H9 (cell line): ENCODE measurements at regions not wholly inside any gene's neighbourhood (a gene's known extent, or its start where the extent isn't known, plus 50 kb on each side); places are given as distances from the start of the nearest gene placed in this dataset.

Source experiments
- DNase-seq: peaks from one replicate; pipeline ENCODE4 v3.0.0-alpha.2; 2017
- H2AFZ ChIP-seq: one replicate; pipeline ENCODE4 v1.6.1; 2013; ENCODE audit warnings: mild to moderate bottlenecking, low read length, control low read depth, moderate library complexity
- H2AK5ac ChIP-seq: 2 replicates; pipeline ENCODE4 v1.6.1; 2013; ENCODE audit warnings: low read length, control low read depth, mixed read lengths; ENCODE audit not compliant: insufficient read length
- H2BK120ac ChIP-seq: one replicate; pipeline ENCODE4 v1.6.1; 2013; ENCODE audit warnings: low read depth, mild to moderate bottlenecking, low read length, control low read depth, inconsistent platforms; ENCODE audit not compliant: poor library complexity, severe bottlenecking
- H2BK12ac ChIP-seq: 2 replicates; pipeline ENCODE4 v1.6.1; 2013; ENCODE audit warnings: low read length, control low read depth, mixed read lengths, low read depth; ENCODE audit not compliant: insufficient read length
- H2BK15ac ChIP-seq: 2 replicates; pipeline ENCODE4 v1.6.1; 2013; ENCODE audit warnings: low read depth, low read length, control low read depth
- H2BK20ac ChIP-seq: one replicate; pipeline ENCODE4 v1.6.1; 2013; ENCODE audit warnings: low read depth, mild to moderate bottlenecking, low read length, control low read depth, inconsistent platforms; ENCODE audit not compliant: poor library complexity, severe bottlenecking
- H2BK5ac ChIP-seq: 2 replicates; pipeline ENCODE4 v1.6.1; 2013; ENCODE audit warnings: low read length, control low read depth, mixed read lengths; ENCODE audit not compliant: insufficient read length
- H3K14ac ChIP-seq: 2 replicates; pipeline ENCODE4 v1.6.1; 2013; ENCODE audit warnings: low read length, control low read depth; ENCODE audit not compliant: insufficient read depth
- H3K18ac ChIP-seq: 2 replicates; pipeline ENCODE4 v1.6.1; 2013; ENCODE audit warnings: low read depth, mild to moderate bottlenecking, mixed read lengths, low read length, control low read depth; ENCODE audit not compliant: insufficient read length
- H3K23ac ChIP-seq: 2 replicates; pipeline ENCODE4 v1.6.1; 2013; ENCODE audit warnings: low read length, control low read depth, mixed read lengths, low read depth; ENCODE audit not compliant: insufficient read length
- H3K23me2 ChIP-seq: 2 replicates; pipeline ENCODE4 v1.6.1; 2013; ENCODE audit warnings: low read depth, mild to moderate bottlenecking, mixed read lengths, low read length, control low read depth; ENCODE audit not compliant: insufficient read length, poor library complexity, severe bottlenecking
- H3K27ac ChIP-seq: 2 replicates; pipeline ENCODE4 v1.5.1; 2013; ENCODE audit warnings: low read length, control low read depth, mixed read lengths, low read depth; ENCODE audit not compliant: insufficient read length
- H3K27me3 ChIP-seq: 2 replicates; pipeline ENCODE4 v1.6.1; 2013; ENCODE audit warnings: low read length, control low read depth, inconsistent platforms; ENCODE audit not compliant: insufficient read depth
- H3K4ac ChIP-seq: 2 replicates; pipeline ENCODE4 v1.6.1; 2013; ENCODE audit warnings: low read depth, mild to moderate bottlenecking, control low read depth, inconsistent platforms, low read length, moderate library complexity
- H3K4me1 ChIP-seq: 2 replicates; pipeline ENCODE4 v1.6.1; 2013; ENCODE audit warnings: low read length, control low read depth, inconsistent platforms; ENCODE audit not compliant: insufficient read depth
- H3K4me2 ChIP-seq: 2 replicates; pipeline ENCODE4 v1.6.1; 2013; ENCODE audit warnings: low read length, control low read depth, mixed read lengths; ENCODE audit not compliant: insufficient read length, insufficient read depth
- H3K56ac ChIP-seq: 2 replicates; pipeline ENCODE4 v1.6.1; 2013; ENCODE audit warnings: low read depth, mild to moderate bottlenecking, mixed read lengths, low read length, control low read depth; ENCODE audit not compliant: insufficient read length
- H3K79me1 ChIP-seq: 2 replicates; pipeline ENCODE4 v1.6.1; 2013; ENCODE audit warnings: low read depth, mild to moderate bottlenecking, moderate library complexity, low read length, control low read depth, inconsistent platforms; ENCODE audit not compliant: insufficient read depth, poor library complexity, severe bottlenecking
- H3K79me2 ChIP-seq: 2 replicates; pipeline ENCODE4 v1.6.1; 2013; ENCODE audit warnings: low read length, control low read depth, inconsistent platforms; ENCODE audit not compliant: insufficient read depth
- H3K9ac ChIP-seq: 2 replicates; pipeline ENCODE4 v1.6.1; 2013; ENCODE audit warnings: low read length, control low read depth, mixed read lengths; ENCODE audit not compliant: insufficient read length; ENCODE audit errors: extremely low read depth
- H3K9me3 ChIP-seq: one replicate; pipeline ENCODE4 v1.6.1; 2013; ENCODE audit warnings: low read depth, low read length, inconsistent platforms; ENCODE audit not compliant: control insufficient read depth
- H3T11ph ChIP-seq: one replicate; pipeline ENCODE4 v1.6.1; 2013; ENCODE audit warnings: mild to moderate bottlenecking, low read length, control low read depth, inconsistent platforms
- H4K20me1 ChIP-seq: one replicate; pipeline ENCODE4 v1.6.1; 2013; ENCODE audit not compliant: control insufficient read depth, insufficient read length, insufficient read depth
- H4K5ac ChIP-seq: 2 replicates; pipeline ENCODE4 v1.6.1; 2013; ENCODE audit warnings: low read depth, mild to moderate bottlenecking, mixed read lengths, low read length, control low read depth; ENCODE audit not compliant: insufficient read length
- H4K8ac ChIP-seq: replicated peaks from 2 replicates; pipeline ENCODE4 v1.6.1; 2013; ENCODE audit warnings: low read length, control low read depth, mixed read lengths, low read depth; ENCODE audit not compliant: insufficient read length
- H4K91ac ChIP-seq: 2 replicates; pipeline ENCODE4 v1.6.1; 2013; ENCODE audit warnings: low read depth, mild to moderate bottlenecking, moderate library complexity, mixed read lengths, low read length, control low read depth; ENCODE audit not compliant: insufficient read length
- H3K27ac Mint-ChIP-seq, 3 experiments: 2 replicates in 2 of 3; 3 replicates in 1 of 3; pipeline ENCODE4 v1.8.0; 2020 to 2021; ENCODE audit warnings: mixed read lengths in 3 of 3, mild to moderate bottlenecking in 1 of 3, moderate library complexity in 1 of 3
- H3K27me3 Mint-ChIP-seq: 2 replicates; pipeline ENCODE4 v1.8.0; 2021; ENCODE audit warnings: low read depth, mild to moderate bottlenecking, moderate library complexity, mixed read lengths
- H3K36me3 Mint-ChIP-seq, 3 experiments: 2 replicates in 2 of 3; 3 replicates in 1 of 3; pipeline ENCODE4 v1.8.0; 2020 to 2021; ENCODE audit warnings: low read depth in 3 of 3, mixed read lengths in 3 of 3; ENCODE audit not compliant: insufficient read depth in 1 of 3
- H3K4me1 Mint-ChIP-seq, 2 experiments: 2 replicates each; pipeline ENCODE4 v1.8.0; 2020; ENCODE audit warnings: mixed read lengths in 2 of 2
- H3K4me3 Mint-ChIP-seq, 2 experiments: 2 replicates in 1 of 2; 3 replicates in 1 of 2; pipeline ENCODE4 v1.8.0; 2020 to 2021; ENCODE audit warnings: mild to moderate bottlenecking in 2 of 2, mixed read lengths in 2 of 2, moderate library complexity in 1 of 2
- H3K9me3 Mint-ChIP-seq, 2 experiments: 2 replicates in 1 of 2; 3 replicates in 1 of 2; pipeline ENCODE4 v1.8.0; 2020; ENCODE audit warnings: mild to moderate bottlenecking in 2 of 2, mixed read lengths in 2 of 2, moderate library complexity in 1 of 2
- CTCF ChIP-seq: fragments of 200-600 bp; sonication (generic); conservative IDR thresholded peaks from 3 replicates; pipeline ENCODE4 v1.8.0; 2021; ENCODE audit warnings: antibody characterized with exemption, mild to moderate bottlenecking
- WGBS: extraction: QIAGEN DNeasy Blood & Tissue Kit; methylation state at CpG from one replicate; pipeline ENCODE4 v1.1.7; 2013; ENCODE audit warnings: missing lambda C conversion rate, low lambda C conversion rate, mixed read lengths; ENCODE audit not compliant: insufficient read length; ENCODE audit errors: extremely low coverage; 5-methylcytosine and 5-hydroxymethylcytosine counted together

GRCh38 chr4:158999849-159000248 lies 103.0 kb upstream of the RAPGEF2 start:
- H3K18ac ChIP-seq = no peak overlapping the region
- no peak overlapping the region for H3K23ac ChIP-seq
- no peaks in the 10 kb centered on the region for H3K79me1 ChIP-seq
- no peak overlapping the region for H3K14ac ChIP-seq
- Mint-ChIP-seq H3K27ac (no peak overlapping the region), H3K27me3 (no peaks in the 10 kb centered on the region; the same call in 1 of the 2 replicates), H3K4me1 (peaks cover 0 to 4% of the 10 kb centered on the region in 2 experiments; a peak in 2 of 4 replicates), H3K4me3 (no peak overlapping the region), H3K36me3 (no peaks in the 10 kb centered on the region), H3K9me3 (no peaks in the 10 kb centered on the region)
- no peak overlapping the region for H4K8ac ChIP-seq
- H3K23me2 ChIP-seq = no peaks in the 10 kb centered on the region
- DNase-seq = no peak
- H3K9me3 ChIP-seq = no peaks in the 10 kb centered on the region
- H2BK120ac ChIP-seq = no peak overlapping the region
- no peak overlapping the region for H2AFZ ChIP-seq
- H4K91ac ChIP-seq = no peak overlapping the region
- H3K9ac ChIP-seq = no peak overlapping the region
- no peaks in the 10 kb centered on the region for H3K4me1 ChIP-seq
- H3K4ac ChIP-seq = no peak overlapping the region
- no peak overlapping the region for H3K4me2 ChIP-seq
- no CpG with 5 or more reads among the region's 1 CpG for WGBS
- H3K56ac ChIP-seq = no peak overlapping the region
- no peaks in the 10 kb centered on the region for H3K79me2 ChIP-seq
- no peak overlapping the region for H2BK15ac ChIP-seq
- no peak overlapping the region for H3T11ph ChIP-seq
- H2BK20ac ChIP-seq = no peak overlapping the region
- no peak overlapping the region for H4K5ac ChIP-seq
- no peaks in the 10 kb centered on the region for H4K20me1 ChIP-seq
- no peak overlapping the region for H3K27ac ChIP-seq
- TF ChIP-seq CTCF = no peak
- H2BK5ac ChIP-seq = no peak overlapping the region
- H3K27me3 ChIP-seq = no peaks in the 10 kb centered on the region
- H2BK12ac ChIP-seq = no peak overlapping the region
- no peak overlapping the region for H2AK5ac ChIP-seq
